Peyer's patch (tissue), 4 donors: ENCODE measurements at regions not wholly inside any gene's neighbourhood (a gene's known extent, or its start where the extent isn't known, plus 50 kb on each side); places are given as distances from the start of the nearest gene placed in this dataset.

ENCODE experiments used
- POLR2A ChIP-seq, 2 donors: fragments of 450-650 bp; IDR thresholded peaks; one replicate each; pipeline ENCODE4 v1.5.1; 2017; ENCODE audit warnings: antibody characterized with exemption in 2 of 2, mild to moderate bottlenecking in 2 of 2, moderate library complexity in 2 of 2
- TF ChIP-seq, protein P1 (sequence below), 6 experiments: fragments of 450-650 bp in 4 of 6; fragments of 200-600 bp in 2 of 6; sonication (generic) in 1 of 6; IDR thresholded peaks; one replicate each; pipeline ENCODE4 v1.5.1; 2017 to 2019; ENCODE audit warnings: antibody characterized with exemption in 6 of 6, mild to moderate bottlenecking in 3 of 6, moderate library complexity in 1 of 6

DNA sequence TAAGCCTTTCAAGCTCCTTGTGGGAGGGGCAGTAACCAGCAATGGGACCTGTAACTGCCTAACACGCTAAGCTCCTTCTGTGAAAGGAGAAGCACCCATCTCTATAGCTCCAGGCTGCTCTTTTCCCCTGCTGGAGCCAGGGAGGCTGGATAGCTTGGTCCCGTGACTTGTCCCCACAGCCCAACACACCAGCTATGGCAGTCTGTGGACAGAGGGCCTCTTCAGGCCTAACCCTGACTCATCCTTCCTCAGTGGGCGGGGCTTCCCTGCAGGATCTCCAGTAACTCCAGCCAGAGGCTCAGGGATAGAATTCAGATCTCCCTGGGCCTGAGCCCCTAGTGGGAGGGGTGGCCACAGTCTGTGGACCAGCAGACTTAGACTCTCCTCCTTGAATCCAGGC is 1290.1 kb downstream of the PCDH7 start:
- TF ChIP-seq, protein P1, sequence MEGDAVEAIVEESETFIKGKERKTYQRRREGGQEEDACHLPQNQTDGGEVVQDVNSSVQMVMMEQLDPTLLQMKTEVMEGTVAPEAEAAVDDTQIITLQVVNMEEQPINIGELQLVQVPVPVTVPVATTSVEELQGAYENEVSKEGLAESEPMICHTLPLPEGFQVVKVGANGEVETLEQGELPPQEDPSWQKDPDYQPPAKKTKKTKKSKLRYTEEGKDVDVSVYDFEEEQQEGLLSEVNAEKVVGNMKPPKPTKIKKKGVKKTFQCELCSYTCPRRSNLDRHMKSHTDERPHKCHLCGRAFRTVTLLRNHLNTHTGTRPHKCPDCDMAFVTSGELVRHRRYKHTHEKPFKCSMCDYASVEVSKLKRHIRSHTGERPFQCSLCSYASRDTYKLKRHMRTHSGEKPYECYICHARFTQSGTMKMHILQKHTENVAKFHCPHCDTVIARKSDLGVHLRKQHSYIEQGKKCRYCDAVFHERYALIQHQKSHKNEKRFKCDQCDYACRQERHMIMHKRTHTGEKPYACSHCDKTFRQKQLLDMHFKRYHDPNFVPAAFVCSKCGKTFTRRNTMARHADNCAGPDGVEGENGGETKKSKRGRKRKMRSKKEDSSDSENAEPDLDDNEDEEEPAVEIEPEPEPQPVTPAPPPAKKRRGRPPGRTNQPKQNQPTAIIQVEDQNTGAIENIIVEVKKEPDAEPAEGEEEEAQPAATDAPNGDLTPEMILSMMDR (IDR thresholded peaks at IDR 0.05), result no peak
- no peak for TF ChIP-seq POLR2A (IDR thresholded peaks at IDR 0.05)
